ENCODE measurements at regions not wholly inside any gene's neighbourhood (a gene's known extent, or its start where the extent isn't known, plus 50 kb on each side); places are given as distances from the start of the nearest gene placed in this dataset.

DNA sequence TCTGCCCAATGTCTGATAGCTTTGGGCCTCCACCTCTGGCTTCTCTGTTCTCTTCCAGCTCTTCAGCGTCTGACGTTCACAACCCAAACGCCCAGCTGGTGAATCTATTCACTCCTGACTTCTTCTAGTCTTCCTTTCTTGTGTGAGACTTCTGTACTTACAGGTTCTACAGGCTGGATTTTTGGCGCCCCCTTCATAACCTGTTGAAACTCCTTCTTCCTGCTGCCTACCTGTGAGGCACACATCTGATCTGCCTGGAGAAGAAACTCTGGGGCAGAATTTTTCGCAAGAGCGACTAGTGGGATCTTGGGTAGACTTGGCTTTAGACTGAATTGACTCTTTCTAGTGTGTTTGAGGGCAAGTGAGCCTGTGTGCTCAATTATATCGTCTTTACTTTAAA is 249.3 kb downstream of the REEP3 start:
- no peaks in the 10 kb centered on the region for H3K27me3 ChIP-seq
- TF ChIP-seq, protein P1, sequence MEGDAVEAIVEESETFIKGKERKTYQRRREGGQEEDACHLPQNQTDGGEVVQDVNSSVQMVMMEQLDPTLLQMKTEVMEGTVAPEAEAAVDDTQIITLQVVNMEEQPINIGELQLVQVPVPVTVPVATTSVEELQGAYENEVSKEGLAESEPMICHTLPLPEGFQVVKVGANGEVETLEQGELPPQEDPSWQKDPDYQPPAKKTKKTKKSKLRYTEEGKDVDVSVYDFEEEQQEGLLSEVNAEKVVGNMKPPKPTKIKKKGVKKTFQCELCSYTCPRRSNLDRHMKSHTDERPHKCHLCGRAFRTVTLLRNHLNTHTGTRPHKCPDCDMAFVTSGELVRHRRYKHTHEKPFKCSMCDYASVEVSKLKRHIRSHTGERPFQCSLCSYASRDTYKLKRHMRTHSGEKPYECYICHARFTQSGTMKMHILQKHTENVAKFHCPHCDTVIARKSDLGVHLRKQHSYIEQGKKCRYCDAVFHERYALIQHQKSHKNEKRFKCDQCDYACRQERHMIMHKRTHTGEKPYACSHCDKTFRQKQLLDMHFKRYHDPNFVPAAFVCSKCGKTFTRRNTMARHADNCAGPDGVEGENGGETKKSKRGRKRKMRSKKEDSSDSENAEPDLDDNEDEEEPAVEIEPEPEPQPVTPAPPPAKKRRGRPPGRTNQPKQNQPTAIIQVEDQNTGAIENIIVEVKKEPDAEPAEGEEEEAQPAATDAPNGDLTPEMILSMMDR (IDR thresholded peaks at IDR 0.05) = no peak

DNA sequence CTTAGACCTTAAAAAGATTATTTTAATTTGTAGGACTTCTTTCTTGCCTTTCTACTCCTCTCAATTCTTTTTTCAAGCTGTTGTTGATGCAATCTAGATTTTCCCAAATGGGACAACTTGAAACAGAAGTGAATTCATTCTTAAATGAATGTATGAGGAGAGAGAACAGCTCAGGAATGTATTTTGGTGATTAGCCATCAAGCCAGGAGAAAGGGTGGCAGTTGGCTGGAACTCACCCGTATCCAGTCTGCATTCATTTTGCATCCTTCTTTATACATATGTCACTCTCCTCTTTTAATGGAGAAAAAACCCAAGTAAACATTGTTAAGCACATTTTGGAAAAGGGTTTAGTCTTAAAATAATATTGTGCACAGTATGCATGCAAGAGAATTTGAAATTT is 251.3 kb downstream of the REEP3 start:
- no peak overlapping the region for H3K27ac ChIP-seq
- no peaks in the 10 kb centered on the region for H3K36me3 ChIP-seq
- TF ChIP-seq, protein P1 (IDR thresholded peaks at IDR 0.05) = no peak
- H3K27me3 ChIP-seq = no peaks in the 10 kb centered on the region
- H3K9me3 ChIP-seq = no peaks in the 10 kb centered on the region
- DNase-seq (ENCODE audit: low spot score) = no peak
- no peaks in the 10 kb centered on the region for H3K4me1 ChIP-seq
- H3K4me3 ChIP-seq = no peak overlapping the region

More for the DNA sequence above, 249.3 kb downstream of the REEP3 start:
- Histone ChIP-seq H3K4me1 (peaks cover 0 to 6% of the 10 kb centered on the region in 2 donors), H3K36me3 (no peaks in the 10 kb centered on the region), H3K9me3 (no peaks in the 10 kb centered on the region), H3K4me3 (no peak overlapping the region), H3K27ac (no peak overlapping the region)
- DNase-seq (ENCODE audit: low spot score) = no peak

DNA sequence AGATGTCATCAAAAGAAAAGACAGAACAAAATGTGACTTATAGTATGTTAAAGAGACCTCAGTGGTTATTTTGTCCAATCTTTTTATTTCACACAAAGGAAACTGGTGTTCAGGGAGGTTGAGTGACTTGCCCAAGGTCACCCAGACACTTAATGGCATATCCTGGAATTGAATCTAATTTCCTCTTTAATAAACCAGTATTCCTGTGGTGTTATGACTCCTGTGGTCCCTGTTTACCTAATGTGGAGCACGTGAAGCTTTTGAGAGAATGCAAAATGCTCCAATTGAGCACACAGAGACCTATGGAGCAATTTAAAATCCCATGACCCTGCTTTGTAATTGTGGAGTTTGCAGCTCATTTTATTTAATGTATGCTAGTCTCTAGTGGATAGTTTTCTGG is 251.9 kb downstream of the REEP3 start:
- Histone ChIP-seq H3K27me3 (no peaks in the 10 kb centered on the region), H3K27ac (no peak overlapping the region), H3K9me3 (no peaks in the 10 kb centered on the region), H3K4me3 (no peak overlapping the region), H3K4me1 (no peaks in the 10 kb centered on the region), H3K36me3 (no peaks in the 10 kb centered on the region)
- DNase-seq (ENCODE audit: low spot score) = no peak
- TF ChIP-seq, protein P1 (IDR thresholded peaks at IDR 0.05) = no peak

DNA sequence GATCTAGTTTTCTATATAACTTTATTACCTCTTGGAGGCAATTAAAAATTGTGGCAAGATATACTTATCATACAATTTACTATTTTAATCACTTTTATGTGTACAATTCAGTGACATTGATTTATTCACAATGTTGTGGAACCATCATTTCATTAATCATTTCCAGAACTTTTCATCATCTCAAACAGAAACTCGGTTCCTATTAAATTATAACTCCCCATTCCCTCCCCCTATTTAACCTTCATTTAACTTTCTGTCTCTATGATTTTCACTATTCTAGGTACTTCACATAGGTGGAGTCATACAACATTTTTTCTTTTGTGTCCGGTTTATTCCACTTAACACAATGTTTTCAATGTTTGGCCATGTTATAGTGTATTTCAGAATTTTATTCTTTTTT is 252.8 kb downstream of the REEP3 start:
- Histone ChIP-seq H3K27me3 (no peaks in the 10 kb centered on the region), H3K9me3 (no peaks in the 10 kb centered on the region), H3K4me3 (no peak overlapping the region), H3K27ac (no peak overlapping the region), H3K4me1 (no peaks in the 10 kb centered on the region), H3K36me3 (no peaks in the 10 kb centered on the region)
- no peak for DNase-seq (ENCODE audit: low spot score)
- TF ChIP-seq, protein P1 (IDR thresholded peaks at IDR 0.05) = no peak

DNA sequence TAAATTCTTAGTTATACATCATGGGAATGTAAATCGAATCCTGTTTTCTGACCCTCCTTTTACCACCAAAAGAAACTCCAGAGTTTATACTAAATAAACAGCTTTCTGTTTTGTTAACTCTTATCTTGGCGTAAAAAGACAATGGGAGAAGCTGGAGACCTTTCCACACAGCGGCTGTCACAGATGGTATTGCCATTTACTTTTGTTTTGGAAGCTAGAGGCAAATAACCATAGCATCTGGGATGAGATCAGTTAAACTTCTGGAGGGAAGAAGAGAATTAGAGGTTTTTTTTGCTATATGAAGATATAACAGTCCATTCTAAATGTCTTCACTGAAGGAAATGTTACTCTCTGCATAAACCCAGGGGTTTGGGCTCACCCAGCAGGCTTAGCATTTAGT is 258.9 kb downstream of the REEP3 start:
- TF ChIP-seq, protein P1 (IDR thresholded peaks at IDR 0.05) = no peak
- H3K36me3 ChIP-seq = no peaks in the 10 kb centered on the region
- H3K27ac ChIP-seq = no peak overlapping the region
- H3K4me3 ChIP-seq = no peak overlapping the region
- no peaks in the 10 kb centered on the region for H3K4me1 ChIP-seq
- no peaks in the 10 kb centered on the region for H3K9me3 ChIP-seq
- H3K27me3 ChIP-seq = no peaks in the 10 kb centered on the region
- DNase-seq (ENCODE audit: low spot score) = no peak

DNA sequence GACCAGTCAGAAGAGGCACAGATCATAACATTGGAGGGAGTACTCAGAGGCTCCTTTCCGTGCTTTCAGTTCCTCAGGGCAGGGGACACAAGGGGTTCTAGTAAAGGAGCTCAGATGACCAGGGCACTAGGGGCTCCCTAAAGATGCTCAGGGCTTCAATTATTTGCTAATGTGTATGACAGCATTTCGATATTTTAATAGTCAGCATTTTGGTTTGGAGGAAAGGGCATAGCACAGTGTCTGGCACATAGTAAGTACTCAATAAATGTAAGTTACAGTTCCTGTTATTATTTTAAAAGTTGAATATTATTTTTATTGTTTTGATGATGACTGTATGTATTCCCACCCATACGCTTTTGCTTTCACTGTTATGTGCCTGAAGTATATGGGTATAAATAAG is 260.0 kb downstream of the REEP3 start:
- TF ChIP-seq, protein P1 (IDR thresholded peaks at IDR 0.05) = no peak
- no peak overlapping the region for H3K4me3 ChIP-seq
- H3K27ac ChIP-seq = no peak overlapping the region
- H3K36me3 ChIP-seq = no peaks in the 10 kb centered on the region
- no peaks in the 10 kb centered on the region for H3K9me3 ChIP-seq
- H3K27me3 ChIP-seq = no peaks in the 10 kb centered on the region
- no peak for DNase-seq (ENCODE audit: low spot score)
- H3K4me1 ChIP-seq = no peaks in the 10 kb centered on the region
